ENCODE measurements at regions not wholly inside any gene's neighbourhood (a gene's known extent, or its start where the extent isn't known, plus 50 kb on each side); places are given as distances from the start of the nearest gene placed in this dataset.

DNA sequence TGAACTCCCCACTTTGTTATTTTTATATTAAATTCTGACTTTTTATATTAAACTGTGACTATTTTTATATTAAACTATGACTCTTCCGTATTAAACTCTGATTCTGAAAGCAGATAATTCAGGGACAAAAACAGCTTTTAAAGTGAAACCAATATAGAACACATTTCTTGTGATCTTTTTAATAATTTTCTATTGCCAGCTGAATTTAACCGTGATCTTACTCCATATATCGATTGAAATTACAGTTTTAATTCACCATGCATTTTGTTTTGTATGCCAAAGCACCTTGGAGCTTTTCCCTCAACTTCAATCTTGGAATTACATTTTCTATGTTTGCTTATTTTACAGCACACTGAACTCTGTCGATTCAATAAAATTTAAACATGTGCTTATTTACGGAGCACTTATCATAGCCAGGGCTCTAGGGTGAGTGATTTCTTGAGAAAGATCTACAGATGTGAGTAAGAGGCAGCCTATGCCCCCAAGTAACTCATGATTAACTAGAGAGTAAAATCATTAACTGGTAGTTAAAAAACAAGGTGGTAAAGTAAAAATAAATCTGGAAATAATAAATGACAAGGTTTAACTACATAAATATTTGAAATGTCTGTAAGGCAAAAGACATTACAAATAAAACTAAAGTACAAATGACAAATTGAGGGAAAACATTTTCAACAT, 72.9 kb upstream of the ALDH1B1 start:
- TF ChIP-seq POLR2A (IDR thresholded peaks at IDR 0.05; ENCODE audit: low read depth, low read length) = no peak
- no peak for TF ChIP-seq POLR2AphosphoS5 (IDR thresholded peaks at IDR 0.05; ENCODE audit: low read depth, low read length)
